ENCODE measurements at regions not wholly inside any gene's neighbourhood (a gene's known extent, or its start where the extent isn't known, plus 50 kb on each side); places are given as distances from the start of the nearest gene placed in this dataset.

DNA sequence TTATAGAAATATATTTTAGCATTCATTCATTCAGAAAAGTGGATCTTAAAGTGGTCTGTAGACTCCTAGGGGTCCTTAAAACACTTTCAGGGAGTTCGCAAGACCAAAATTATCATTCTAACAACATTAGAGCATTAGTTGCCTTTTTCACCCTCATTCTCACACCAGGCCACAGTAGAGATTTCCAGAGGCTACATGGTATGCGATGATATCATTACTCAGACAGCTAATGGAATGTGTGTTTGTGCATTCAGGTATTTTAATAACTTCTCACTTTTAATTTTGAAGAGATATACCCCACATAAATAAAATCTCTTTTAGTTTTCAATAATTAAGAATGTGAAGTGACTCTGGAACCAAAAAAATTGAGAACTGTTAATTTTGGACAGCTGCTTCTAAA is 206.9 kb downstream of the NSUN3 start:
- DNase-seq = no peak

DNA sequence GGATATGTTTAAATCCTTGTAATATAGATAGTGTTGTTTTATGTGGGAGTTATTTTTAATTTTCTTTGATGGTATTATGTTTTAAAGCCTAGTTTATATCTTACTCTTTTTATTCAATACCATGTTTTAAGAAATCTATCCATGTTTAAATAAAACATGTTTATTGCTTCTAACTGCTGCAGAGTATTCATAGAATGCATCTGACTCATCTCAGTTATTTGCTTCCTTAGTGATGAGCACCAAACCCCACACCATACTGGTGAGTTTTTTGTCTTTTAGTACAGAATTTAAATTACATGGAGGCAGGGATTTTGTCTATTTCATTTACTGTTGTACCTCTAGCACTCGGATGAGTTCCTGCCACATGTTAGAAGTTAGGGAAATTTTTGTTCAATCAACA is 209.2 kb downstream of the NSUN3 start:
- no peak for DNase-seq

DNA sequence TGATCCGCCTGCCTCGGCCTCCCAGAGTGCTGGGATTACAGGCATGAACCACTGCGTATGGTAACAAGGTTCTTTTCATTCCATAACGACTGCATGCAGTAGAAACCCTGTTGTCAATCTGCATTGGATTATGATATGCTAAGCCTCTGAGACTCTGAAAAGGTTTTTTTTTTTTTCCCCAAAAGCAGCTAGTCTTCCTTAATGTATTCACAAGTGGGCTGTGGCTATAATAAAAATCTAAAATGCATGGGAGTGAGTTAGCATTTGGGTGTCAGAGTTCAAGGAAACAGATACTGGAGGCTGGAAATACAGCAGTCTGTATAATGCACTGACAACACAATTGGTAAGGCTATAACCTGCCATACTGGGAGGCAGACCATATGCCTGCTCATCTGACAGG is 218.1 kb downstream of the NSUN3 start:
- no peak for DNase-seq

DNA sequence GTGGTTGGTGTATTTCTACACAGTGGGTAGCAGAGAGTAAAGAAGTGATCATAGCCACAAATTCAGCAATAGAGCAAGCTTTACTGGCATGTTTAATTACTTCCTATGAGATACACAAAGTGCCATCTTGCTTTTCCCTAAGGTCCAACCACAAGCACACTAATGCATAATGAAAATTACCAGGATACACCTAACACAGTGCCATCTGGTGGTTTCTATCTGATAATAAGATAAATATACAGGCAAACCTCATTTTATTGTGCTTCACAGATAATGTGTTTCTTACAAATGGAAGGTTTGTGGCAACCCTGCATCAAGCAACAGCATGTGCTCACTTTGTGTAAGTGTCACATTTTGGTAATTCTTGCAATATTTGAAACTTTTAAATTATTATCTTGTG is 223.0 kb downstream of the NSUN3 start:
- DNase-seq = no peak

DNA sequence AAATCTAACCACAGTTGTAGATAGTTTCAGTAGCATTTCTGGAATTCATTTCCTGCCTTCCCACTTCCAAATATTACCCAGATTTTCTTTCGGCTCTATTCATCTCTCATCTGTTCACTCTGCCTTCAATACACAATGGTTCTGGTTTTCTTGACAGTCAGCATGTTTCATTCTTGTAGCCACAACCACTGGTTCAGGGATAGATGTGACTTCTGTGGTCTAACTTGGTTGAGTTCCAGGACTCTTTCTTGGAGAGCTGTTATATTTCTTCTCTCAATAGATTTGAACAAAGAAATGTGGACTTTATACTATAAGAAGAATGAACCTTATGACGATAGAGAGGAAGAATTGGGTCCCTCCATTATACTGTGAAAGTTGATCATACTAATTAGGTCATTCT is 228.8 kb downstream of the NSUN3 start:
- no peak for DNase-seq

- no peak for DNase-seq
These were observed 229.3 kb downstream of the NSUN3 start for GRCh38 chr3:94292151-94292550.

- DNase-seq = no peak
These were observed 230.9 kb downstream of the NSUN3 start for GRCh38 chr3:94293793-94294195.

- DNase-seq = no peak
These were observed 231.9 kb downstream of the NSUN3 start for GRCh38 chr3:94294806-94295205.

GRCh38 chr3:94299716-94300115 is 236.9 kb downstream of the NSUN3 start:
- no peak for DNase-seq

- DNase-seq = no peak
These were observed 238.5 kb downstream of the NSUN3 start for GRCh38 chr3:94301366-94301765.

DNA sequence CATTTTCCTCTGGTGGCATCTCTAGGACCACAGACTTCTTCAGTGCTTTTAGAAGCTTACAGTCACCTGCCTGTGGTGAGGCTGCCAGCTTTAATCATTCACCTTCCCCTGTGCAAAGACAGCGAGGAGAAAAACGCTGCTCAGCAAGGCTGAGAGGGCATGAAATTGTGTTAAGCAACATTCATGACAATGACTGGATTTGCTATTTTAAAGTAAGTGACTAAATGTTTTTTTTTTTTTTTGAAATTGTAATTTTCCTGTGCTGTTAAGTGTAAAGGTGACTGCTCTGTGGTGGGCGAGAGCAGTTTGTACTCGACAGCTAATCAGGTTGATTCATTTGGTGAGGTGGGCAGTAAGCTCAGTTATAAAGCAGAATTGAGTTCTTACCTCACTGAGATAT is 240.4 kb downstream of the NSUN3 start:
- DNase-seq = no peak

GRCh38 chr3:94303897-94304296 is 241.0 kb downstream of the NSUN3 start:
- no peak for DNase-seq

- DNase-seq = no peak
These were observed 242.1 kb downstream of the NSUN3 start for GRCh38 chr3:94304954-94305353.

DNA sequence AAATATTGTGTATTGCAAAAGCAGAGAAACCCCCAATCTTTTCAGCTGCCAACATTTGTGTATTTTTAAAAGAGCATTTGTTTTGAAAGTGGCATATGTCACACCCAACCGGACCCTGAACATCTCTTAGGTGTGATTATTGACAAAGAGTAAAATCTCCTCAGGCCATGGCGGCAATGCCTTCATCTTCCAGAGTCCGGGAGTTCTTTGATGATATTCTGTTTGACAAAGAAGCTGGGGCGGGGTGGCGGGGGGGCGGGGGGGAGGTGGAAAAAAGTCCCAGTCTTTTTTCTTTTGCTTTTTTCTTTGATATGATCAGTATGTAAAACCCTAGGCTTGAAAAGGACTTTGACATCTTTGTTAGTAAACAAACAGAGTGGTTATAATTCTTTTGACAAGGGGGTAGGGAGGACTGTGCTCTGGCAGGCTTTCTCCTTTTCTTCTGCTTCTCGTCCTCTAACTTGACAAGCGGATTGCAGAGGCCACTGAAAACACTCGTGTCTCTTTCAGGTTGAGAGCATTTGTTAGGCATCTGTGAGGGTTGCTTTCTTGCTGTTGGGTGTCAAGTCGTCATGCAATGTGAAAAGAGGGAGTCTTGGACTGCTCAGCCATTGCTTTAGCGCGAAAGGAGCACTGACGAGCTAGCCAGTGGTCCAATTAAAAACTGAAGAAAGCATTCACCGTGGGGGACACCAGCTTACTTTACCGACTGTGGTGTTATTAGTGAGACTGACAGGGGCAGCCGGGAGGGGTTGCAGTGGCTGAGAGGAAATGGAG is 243.2 kb downstream of the NSUN3 start:
- no peak for DNase-seq

GRCh38 chr3:94307588-94307987 is 244.7 kb downstream of the NSUN3 start:
- DNase-seq = no peak

- no peak for DNase-seq
These were observed 245.9 kb downstream of the NSUN3 start for GRCh38 chr3:94308767-94309166.

DNA sequence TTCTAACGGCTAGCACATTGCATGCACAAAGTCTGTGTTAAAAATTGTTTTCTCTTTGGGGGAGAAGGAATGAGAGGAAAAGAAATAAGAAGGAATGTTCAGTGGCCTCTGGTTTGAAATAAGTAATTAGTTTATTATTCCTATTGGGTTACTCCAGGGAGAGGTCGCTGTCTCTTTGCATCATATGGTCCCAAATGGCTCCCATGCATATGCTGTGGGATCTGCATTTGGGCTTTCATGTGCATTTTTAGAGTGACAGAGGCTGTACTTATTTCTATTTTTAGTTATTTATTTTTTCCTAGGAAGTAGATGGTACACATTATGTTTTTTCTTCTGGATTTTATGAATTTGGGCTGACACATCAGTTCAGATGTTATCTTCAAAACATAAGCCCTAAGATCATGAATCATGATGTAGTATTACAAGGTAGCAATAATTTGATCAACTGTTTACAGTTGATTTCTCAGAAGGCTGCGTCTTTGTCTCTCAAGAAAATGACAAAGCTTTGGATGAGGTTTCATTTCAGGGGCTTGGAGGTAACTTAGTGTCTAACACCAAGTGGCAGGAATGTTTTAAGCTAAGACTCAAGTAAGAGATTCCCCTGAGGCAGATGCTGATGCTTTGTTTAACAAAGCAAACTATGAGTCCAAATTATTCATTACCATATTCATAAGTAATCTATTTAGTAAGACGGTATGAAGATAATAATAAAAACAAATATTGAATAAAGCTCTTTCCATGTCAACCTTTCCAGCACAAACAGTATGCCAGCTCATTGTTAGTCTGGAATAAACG is 247.7 kb downstream of the NSUN3 start:
- no peak for DNase-seq

- DNase-seq = no peak
These were observed 248.8 kb downstream of the NSUN3 start for GRCh38 chr3:94311651-94312050.

- DNase-seq = no peak
These were observed 251.5 kb downstream of the NSUN3 start for GRCh38 chr3:94314218-94314883.

DNA sequence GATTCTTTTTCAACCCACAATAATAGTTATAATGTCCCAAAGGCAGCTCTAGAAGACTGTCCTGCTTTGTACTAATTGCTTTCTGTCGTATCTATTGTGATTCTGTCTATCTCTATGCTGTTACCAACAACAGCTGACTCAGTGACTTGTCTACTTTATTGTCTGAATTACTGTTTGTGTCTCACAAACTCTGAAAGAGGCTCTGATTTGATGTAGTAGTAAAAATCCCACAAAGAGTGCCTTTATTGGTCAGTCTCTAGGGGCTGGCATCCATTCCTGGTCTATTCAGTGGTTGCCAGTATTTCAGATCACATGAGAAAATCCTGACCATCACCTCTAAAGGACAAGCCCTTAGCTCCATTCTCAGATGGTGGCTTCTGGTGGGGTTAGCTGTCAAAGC is 254.2 kb downstream of the NSUN3 start:
- no peak for DNase-seq

GRCh38 chr3:94323596-94323995 is 260.7 kb downstream of the NSUN3 start:
- no peak for DNase-seq

GRCh38 chr3:94331831-94332230 is 269.0 kb downstream of the NSUN3 start:
- DNase-seq = no peak

GRCh38 chr3:94336046-94336753 is 273.3 kb downstream of the NSUN3 start:
- DNase-seq = no peak
